ENCODE measurements at regions not wholly inside any gene's neighbourhood (a gene's known extent, or its start where the extent isn't known, plus 50 kb on each side); places are given as distances from the start of the nearest gene placed in this dataset.

- TF ChIP-seq CTCF (IDR thresholded peaks at IDR 0.05; ENCODE audit: insufficient read depth, low read length, poor library complexity, severe bottlenecking) (no peak), EZH2phosphoT487 (conservative IDR thresholded peaks at IDR 0.05; ENCODE audit: low read length) (no peak)
Measured at GRCh38 chr4:166301266-166301665, 428.2 kb downstream of the TLL1 start.

Data from SU-DHL-6 (cell line).